ENCODE measurements at regions not wholly inside any gene's neighbourhood (a gene's known extent, or its start where the extent isn't known, plus 50 kb on each side); places are given as distances from the start of the nearest gene placed in this dataset.

DNA sequence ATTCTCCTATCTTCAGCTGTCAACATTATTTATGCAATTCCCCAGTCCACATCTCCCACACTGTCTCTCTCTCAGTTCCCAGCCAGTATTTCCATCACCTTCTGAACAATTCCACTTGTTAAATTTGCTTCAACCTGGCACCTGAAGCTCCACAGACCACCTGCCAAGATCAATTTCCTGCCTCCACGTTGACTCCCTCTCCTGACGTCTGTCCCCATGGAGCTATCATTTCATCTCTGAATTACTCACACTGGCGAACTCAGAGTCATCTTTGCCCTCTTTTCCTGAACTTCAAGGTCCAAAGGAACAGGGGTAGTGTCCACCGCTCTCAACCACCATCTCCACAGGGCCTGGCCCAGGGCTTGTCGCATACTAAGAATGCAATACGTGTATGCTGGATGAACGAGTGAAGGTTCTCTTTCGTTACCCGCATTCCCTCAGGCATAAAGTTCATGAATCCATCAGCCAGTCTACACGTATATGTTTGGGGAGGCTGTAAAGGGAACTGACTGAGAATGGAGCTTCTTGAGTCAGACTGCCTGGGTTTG is 183.3 kb downstream of the JCAD start:
- Histone ChIP-seq H3K9ac (ENCODE audit: insufficient read depth, low read depth, low read length) (no peak overlapping the region), H3K27ac (ENCODE audit: extremely low read length, insufficient read depth, low read length) (no peak overlapping the region), H3K9me3 (ENCODE audit: low read length) (no peaks in the 10 kb centered on the region), H3K79me2 (ENCODE audit: insufficient read depth, low read length) (no peaks in the 10 kb centered on the region), H3K27me3 (ENCODE audit: control insufficient read depth in 1 of 2, insufficient read depth in 2 of 2, low read length in 2 of 2) (peaks cover 0 to 30% of the 10 kb centered on the region in 2 experiments; a peak in 2 of 5 replicates), H2AFZ (ENCODE audit: low read length) (no peak overlapping the region), H4K20me1 (ENCODE audit: insufficient read depth, low read length) (no peaks in the 10 kb centered on the region), H3K4me1 (ENCODE audit: insufficient read depth, low read length) (no peaks in the 10 kb centered on the region), H3K4me3 (replicated peaks in 1 of 3; ENCODE audit: insufficient read depth in 1 of 3, low read depth in 2 of 3, low read length in 3 of 3) (no peak overlapping the region), H3K36me3 (replicated peaks in 1 of 2; ENCODE audit: control insufficient read depth in 1 of 2, insufficient read depth in 2 of 2, low read length in 2 of 2) (no peaks in the 10 kb centered on the region), H3K4me2 (ENCODE audit: low read depth, low read length) (no peak overlapping the region)
- DNase-seq (ENCODE audit: low spot score) = no peak
- intact Hi-C loops (cut with micrococcal nuclease; ENCODE audit: unreplicated experiment) = no loop called here
- ChIA-PET CTCF (ENCODE audit: low intra/inter-chr PET ratio, low total read pairs) (no interaction called here), POLR2A (no interaction called here)
- BruUV-seq (replicated peaks) = no TSS peak
- in situ Hi-C loops (cut with HindIII; ENCODE audit: extremely low pct_ligation_motif_present, low pct_unique_long_range_greater_than_20kb) = no loop called here
- FAIRE-seq = no peak
- ATAC-seq = no peak
- 51% methylated on average over 10 of the region's 10 CpGs for WGBS (ENCODE audit: low lambda C conversion rate)
- TF ChIP-seq HES4 (CRISPR knock-in tag; IDR thresholded peaks at IDR 0.05; ENCODE audit: borderline replicate concordance) (no peak), MBD4 (IDR thresholded peaks at IDR 0.05; ENCODE audit: borderline replicate concordance, low read length) (no peak), ZMYM2 (CRISPR knock-in tag; IDR thresholded peaks at IDR 0.05) (no peak), ATRX (CRISPR knock-in tag; IDR thresholded peaks at IDR 0.05; ENCODE audit: borderline replicate concordance) (no peak), ZNF468 (CRISPR knock-in tag; IDR thresholded peaks at IDR 0.05) (no peak), ZSCAN20 (CRISPR knock-in tag; IDR thresholded peaks at IDR 0.05; ENCODE audit: borderline replicate concordance) (no peak), NFRKB (IDR thresholded peaks at IDR 0.05) (no peak), HHEX (CRISPR knock-in tag; IDR thresholded peaks at IDR 0.05) (no peak)
- TF ChIP-seq, protein P1, sequence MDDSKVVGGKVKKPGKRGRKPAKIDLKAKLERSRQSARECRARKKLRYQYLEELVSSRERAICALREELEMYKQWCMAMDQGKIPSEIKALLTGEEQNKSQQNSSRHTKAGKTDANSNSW (CRISPR knock-in tag; IDR thresholded peaks at IDR 0.05; ENCODE audit: borderline replicate concordance) = no peak
- TF ChIP-seq, protein P2, sequence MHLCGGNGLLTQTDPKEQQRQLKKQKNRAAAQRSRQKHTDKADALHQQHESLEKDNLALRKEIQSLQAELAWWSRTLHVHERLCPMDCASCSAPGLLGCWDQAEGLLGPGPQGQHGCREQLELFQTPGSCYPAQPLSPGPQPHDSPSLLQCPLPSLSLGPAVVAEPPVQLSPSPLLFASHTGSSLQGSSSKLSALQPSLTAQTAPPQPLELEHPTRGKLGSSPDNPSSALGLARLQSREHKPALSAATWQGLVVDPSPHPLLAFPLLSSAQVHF (CRISPR knock-in tag; IDR thresholded peaks at IDR 0.05) = no peak
- TF ChIP-seq, protein P3, sequence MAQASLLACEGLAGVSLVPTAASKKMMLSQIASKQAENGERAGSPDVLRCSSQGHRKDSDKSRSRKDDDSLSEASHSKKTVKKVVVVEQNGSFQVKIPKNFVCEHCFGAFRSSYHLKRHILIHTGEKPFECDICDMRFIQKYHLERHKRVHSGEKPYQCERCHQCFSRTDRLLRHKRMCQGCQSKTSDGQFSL (CRISPR knock-in tag; IDR thresholded peaks at IDR 0.05) = no peak
- TF ChIP-seq, protein P4, sequence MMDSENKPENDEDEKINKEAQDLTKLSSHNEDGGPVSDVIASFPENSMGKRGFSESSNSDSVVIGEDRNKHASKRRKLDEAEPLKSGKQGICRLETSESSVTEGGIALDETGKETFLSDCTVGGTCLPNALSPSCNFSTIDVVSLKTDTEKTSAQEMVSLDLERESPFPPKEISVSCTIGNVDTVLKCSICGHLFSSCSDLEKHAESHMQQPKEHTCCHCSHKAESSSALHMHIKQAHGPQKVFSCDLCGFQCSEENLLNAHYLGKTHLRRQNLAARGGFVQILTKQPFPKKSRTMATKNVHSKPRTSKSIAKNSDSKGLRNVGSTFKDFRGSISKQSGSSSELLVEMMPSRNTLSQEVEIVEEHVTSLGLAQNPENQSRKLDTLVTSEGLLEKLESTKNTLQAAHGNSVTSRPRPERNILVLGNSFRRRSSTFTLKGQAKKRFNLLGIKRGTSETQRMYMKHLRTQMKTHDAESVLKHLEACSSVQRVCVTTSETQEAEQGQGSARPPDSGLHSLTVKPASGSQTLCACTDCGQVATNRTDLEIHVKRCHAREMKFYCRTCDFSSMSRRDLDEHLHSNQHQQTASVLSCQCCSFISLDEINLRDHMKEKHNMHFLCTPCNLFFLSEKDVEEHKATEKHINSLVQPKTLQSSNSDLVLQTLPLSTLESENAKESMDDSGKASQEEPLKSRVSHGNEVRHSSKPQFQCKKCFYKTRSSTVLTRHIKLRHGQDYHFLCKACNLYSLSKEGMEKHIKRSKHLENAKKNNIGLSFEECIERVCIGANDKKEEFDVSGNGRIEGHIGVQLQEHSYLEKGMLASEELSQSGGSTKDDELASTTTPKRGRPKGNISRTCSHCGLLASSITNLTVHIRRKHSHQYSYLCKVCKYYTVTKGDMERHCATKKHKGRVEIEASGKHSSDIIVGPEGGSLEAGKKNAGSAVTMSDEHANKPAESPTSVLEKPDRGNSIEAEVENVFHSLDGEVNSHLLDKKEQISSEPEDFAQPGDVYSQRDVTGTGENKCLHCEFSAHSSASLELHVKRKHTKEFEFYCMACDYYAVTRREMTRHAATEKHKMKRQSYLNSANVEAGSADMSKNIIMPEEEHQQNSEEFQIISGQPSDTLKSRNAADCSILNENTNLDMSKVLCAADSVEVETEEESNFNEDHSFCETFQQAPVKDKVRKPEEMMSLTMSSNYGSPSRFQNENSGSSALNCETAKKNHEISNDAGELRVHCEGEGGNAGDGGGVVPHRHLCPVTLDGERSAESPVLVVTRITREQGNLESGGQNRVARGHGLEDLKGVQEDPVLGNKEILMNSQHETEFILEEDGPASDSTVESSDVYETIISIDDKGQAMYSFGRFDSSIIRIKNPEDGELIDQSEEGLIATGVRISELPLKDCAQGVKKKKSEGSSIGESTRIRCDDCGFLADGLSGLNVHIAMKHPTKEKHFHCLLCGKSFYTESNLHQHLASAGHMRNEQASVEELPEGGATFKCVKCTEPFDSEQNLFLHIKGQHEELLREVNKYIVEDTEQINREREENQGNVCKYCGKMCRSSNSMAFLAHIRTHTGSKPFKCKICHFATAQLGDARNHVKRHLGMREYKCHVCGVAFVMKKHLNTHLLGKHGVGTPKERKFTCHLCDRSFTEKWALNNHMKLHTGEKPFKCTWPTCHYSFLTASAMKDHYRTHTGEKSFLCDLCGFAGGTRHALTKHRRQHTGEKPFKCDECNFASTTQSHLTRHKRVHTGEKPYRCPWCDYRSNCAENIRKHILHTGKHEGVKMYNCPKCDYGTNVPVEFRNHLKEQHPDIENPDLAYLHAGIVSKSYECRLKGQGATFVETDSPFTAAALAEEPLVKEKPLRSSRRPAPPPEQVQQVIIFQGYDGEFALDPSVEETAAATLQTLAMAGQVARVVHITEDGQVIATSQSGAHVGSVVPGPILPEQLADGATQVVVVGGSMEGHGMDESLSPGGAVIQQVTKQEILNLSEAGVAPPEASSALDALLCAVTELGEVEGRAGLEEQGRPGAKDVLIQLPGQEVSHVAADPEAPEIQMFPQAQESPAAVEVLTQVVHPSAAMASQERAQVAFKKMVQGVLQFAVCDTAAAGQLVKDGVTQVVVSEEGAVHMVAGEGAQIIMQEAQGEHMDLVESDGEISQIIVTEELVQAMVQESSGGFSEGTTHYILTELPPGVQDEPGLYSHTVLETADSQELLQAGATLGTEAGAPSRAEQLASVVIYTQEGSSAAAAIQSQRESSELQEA (CRISPR knock-in tag; IDR thresholded peaks at IDR 0.05; ENCODE audit: not compliant biosample characterization) = no peak
- TF ChIP-seq, protein P5, sequence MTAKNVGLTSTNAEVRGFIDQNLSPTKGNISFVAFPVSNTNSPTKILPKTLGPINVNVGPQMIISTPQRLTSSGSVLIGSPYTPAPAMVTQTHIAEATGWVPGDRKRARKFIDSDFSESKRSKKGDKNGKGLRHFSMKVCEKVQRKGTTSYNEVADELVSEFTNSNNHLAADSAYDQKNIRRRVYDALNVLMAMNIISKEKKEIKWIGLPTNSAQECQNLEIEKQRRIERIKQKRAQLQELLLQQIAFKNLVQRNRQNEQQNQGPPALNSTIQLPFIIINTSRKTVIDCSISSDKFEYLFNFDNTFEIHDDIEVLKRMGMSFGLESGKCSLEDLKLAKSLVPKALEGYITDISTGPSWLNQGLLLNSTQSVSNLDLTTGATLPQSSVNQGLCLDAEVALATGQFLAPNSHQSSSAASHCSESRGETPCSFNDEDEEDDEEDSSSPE (CRISPR knock-in tag; IDR thresholded peaks at IDR 0.05) = no peak
